Spleen (tissue), 7 donors: ENCODE measurements at regions not wholly inside any gene's neighbourhood (a gene's known extent, or its start where the extent isn't known, plus 50 kb on each side); places are given as distances from the start of the nearest gene placed in this dataset.

Experiments used
- POLR2AphosphoS5 ChIP-seq, 3 donors: sonication (generic); formaldehyde crosslinking; IDR thresholded peaks; one replicate each; pipeline ENCODE4 v1.5.1; 2017; ENCODE audit warnings: antibody characterized with exemption in 3 of 3
- TF ChIP-seq, protein P1 (sequence below), 11 experiments: fragments of 200-600 bp in 7 of 11; fragments of 450-650 bp in 4 of 11; sonication (generic) in 4 of 11; IDR thresholded peaks in 8 of 11; conservative IDR thresholded peaks in 3 of 11; 1 replicate in 7 of 11; 2 replicates in 4 of 11; pipeline versions ENCODE4 v1.4.0 to v1.8.0; 2016 to 2021; ENCODE audit warnings: antibody characterized with exemption in 11 of 11, inconsistent platforms in 4 of 11, mild to moderate bottlenecking in 1 of 11
- donor health status: DM: no; HTN: no; CAD: no; lungs with moderate emphysema.
- donor health status: DM: no; HTN: no; CAD: no.
- donor health status: DM: no; HTN: no; CAD: no.

DNA sequence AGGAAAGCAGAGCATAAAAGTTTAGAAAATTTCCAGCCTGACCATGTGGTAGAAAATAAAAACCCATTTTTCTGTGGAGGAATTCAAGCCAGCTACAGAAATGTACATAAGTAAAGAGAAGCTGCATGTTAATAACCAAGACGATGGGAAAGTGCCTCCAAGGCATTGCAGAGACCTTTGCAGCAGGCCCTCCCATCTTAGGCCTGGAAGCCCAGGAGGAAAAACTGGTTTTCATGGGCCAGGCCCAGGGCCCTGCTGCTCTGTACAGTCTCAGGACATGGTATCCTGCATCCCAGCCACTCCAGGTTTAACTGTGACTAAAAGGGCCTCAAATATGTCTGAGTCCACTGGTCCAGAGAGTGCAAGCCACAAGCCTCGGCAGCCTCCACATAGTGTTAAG lies 754.8 kb upstream of the RIOK2 start:
- TF ChIP-seq, protein P1, sequence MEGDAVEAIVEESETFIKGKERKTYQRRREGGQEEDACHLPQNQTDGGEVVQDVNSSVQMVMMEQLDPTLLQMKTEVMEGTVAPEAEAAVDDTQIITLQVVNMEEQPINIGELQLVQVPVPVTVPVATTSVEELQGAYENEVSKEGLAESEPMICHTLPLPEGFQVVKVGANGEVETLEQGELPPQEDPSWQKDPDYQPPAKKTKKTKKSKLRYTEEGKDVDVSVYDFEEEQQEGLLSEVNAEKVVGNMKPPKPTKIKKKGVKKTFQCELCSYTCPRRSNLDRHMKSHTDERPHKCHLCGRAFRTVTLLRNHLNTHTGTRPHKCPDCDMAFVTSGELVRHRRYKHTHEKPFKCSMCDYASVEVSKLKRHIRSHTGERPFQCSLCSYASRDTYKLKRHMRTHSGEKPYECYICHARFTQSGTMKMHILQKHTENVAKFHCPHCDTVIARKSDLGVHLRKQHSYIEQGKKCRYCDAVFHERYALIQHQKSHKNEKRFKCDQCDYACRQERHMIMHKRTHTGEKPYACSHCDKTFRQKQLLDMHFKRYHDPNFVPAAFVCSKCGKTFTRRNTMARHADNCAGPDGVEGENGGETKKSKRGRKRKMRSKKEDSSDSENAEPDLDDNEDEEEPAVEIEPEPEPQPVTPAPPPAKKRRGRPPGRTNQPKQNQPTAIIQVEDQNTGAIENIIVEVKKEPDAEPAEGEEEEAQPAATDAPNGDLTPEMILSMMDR (IDR thresholded peaks at IDR 0.05 in 8 of 11, conservative IDR thresholded peaks at IDR 0.05 in 3 of 11) = no peak
- TF ChIP-seq POLR2AphosphoS5 (IDR thresholded peaks at IDR 0.05) = no peak
